ENCODE measurements at regions not wholly inside any gene's neighbourhood (a gene's known extent, or its start where the extent isn't known, plus 50 kb on each side); places are given as distances from the start of the nearest gene placed in this dataset.

- H3K4me3 ChIP-seq (replicated peaks; ENCODE audit: low read depth, low read length) = no peak overlapping the region
- no peak for DNase-seq (ENCODE audit: extremely low read depth, low read depth)
- no peak for TF ChIP-seq CTCF (IDR thresholded peaks at IDR 0.05; ENCODE audit: low read depth, low read length, missing control alignments)
These were observed 567.5 kb upstream of the IGFBP3 start for GRCh38 chr7:46488607-46489006.

GRCh38 chr7:46486256-46487206 is 565.5 kb upstream of the IGFBP3 start:
- TF ChIP-seq CTCF (IDR thresholded peaks at IDR 0.05; ENCODE audit: low read depth, low read length, missing control alignments) = no peak
- H3K4me3 ChIP-seq (replicated peaks; ENCODE audit: low read depth, low read length) = no peak overlapping the region
- no peak for DNase-seq (ENCODE audit: extremely low read depth, low read depth)

GRCh38 chr7:46485481-46486065 is 564.5 kb upstream of the IGFBP3 start:
- no peak overlapping the region for H3K4me3 ChIP-seq (replicated peaks; ENCODE audit: low read depth, low read length)
- no peak for DNase-seq (ENCODE audit: extremely low read depth, low read depth)
- TF ChIP-seq CTCF (IDR thresholded peaks at IDR 0.05; ENCODE audit: low read depth, low read length, missing control alignments) = no peak

GRCh38 chr7:46484906-46485305 is 563.8 kb upstream of the IGFBP3 start:
- DNase-seq (ENCODE audit: extremely low read depth, low read depth) = no peak
- TF ChIP-seq CTCF (IDR thresholded peaks at IDR 0.05; ENCODE audit: low read depth, low read length, missing control alignments) = no peak
- no peak overlapping the region for H3K4me3 ChIP-seq (replicated peaks; ENCODE audit: low read depth, low read length)

- TF ChIP-seq CTCF (IDR thresholded peaks at IDR 0.05; ENCODE audit: low read depth, low read length, missing control alignments) = no peak
- DNase-seq (ENCODE audit: extremely low read depth, low read depth) = no peak
- no peak overlapping the region for H3K4me3 ChIP-seq (replicated peaks; ENCODE audit: low read depth, low read length)
These were observed 559.5 kb upstream of the IGFBP3 start for GRCh38 chr7:46480619-46481018.

GRCh38 chr7:46479680-46480079 is 558.6 kb upstream of the IGFBP3 start:
- no peak for TF ChIP-seq CTCF (IDR thresholded peaks at IDR 0.05; ENCODE audit: low read depth, low read length, missing control alignments)
- H3K4me3 ChIP-seq (replicated peaks; ENCODE audit: low read depth, low read length) = no peak overlapping the region
- DNase-seq (ENCODE audit: extremely low read depth, low read depth) = no peak

Data from HFF-Myc (cell line).